CD14-positive monocyte (primary cell): ENCODE measurements at regions not wholly inside any gene's neighbourhood (a gene's known extent, or its start where the extent isn't known, plus 50 kb on each side); places are given as distances from the start of the nearest gene placed in this dataset.

Source experiments
- DNase-seq, 3 donors: peaks; one replicate each; pipeline ENCODE4 v3.0.0-alpha.2; 2011 to 2022
- H2AFZ ChIP-seq: 2 replicates; pipeline ENCODE4 v1.6.0; 2012; ENCODE audit warnings: mild to moderate bottlenecking, low read depth, low read length, inconsistent platforms; ENCODE audit not compliant: insufficient read depth, poor library complexity, severe bottlenecking
- H3K27ac ChIP-seq, 2 donors: 1 replicate in 1 of 2; 2 replicates in 1 of 2; pipeline ENCODE4 v1.5.1; 2012 to 2013; ENCODE audit warnings: low read length in 2 of 2, control low read depth in 1 of 2, inconsistent platforms in 1 of 2, low read depth in 1 of 2, mild to moderate bottlenecking in 1 of 2
- H3K27me3 ChIP-seq, 2 donors: one replicate each; pipeline versions ENCODE4 v1.6.0 to v1.6.1; 2011 to 2013; ENCODE audit warnings: low read length in 2 of 2; ENCODE audit not compliant: control insufficient read depth in 2 of 2, insufficient read depth in 2 of 2
- H3K36me3 ChIP-seq, 2 donors: replicated peaks in 1 of 2; 1 replicate in 1 of 2; 2 replicates in 1 of 2; pipeline versions ENCODE4 v1.5.1 to v1.6.1; 2012 to 2013; ENCODE audit warnings: low read length in 2 of 2, control low read depth in 1 of 2, inconsistent platforms in 1 of 2, mild to moderate bottlenecking in 1 of 2; ENCODE audit not compliant: insufficient read depth in 2 of 2, control insufficient read depth in 1 of 2
- H3K4me1 ChIP-seq, 2 donors: 1 replicate in 1 of 2; 2 replicates in 1 of 2; pipeline versions ENCODE4 v1.5.1 to v1.6.1; 2012 to 2013; ENCODE audit warnings: low read length in 2 of 2, control low read depth in 1 of 2, inconsistent platforms in 1 of 2, mild to moderate bottlenecking in 1 of 2, moderate library complexity in 1 of 2; ENCODE audit not compliant: insufficient read depth in 2 of 2, control insufficient read depth in 1 of 2
- H3K4me2 ChIP-seq: replicated peaks from 2 replicates; pipeline ENCODE3; 2012; ENCODE audit warnings: low read length, moderate library complexity, mild to moderate bottlenecking; ENCODE audit not compliant: poor library complexity, severe bottlenecking; ENCODE audit errors: extremely low read depth
- H3K4me3 ChIP-seq, 3 experiments: fragments of 200-600 bp in 1 of 3; sonication (generic) in 1 of 3; replicated peaks in 1 of 3; 1 replicate in 2 of 3; 2 replicates in 1 of 3; pipeline ENCODE4 v1.5.1; 2011 to 2013; ENCODE audit warnings: low read length in 3 of 3, mild to moderate bottlenecking in 3 of 3, control low read depth in 2 of 3, low read depth in 2 of 3, inconsistent platforms in 1 of 3, moderate library complexity in 1 of 3
- H3K79me2 ChIP-seq: 2 replicates; pipeline ENCODE4 v1.6.0; 2012; ENCODE audit warnings: mild to moderate bottlenecking, control low read depth, inconsistent platforms, low read length, moderate library complexity; ENCODE audit not compliant: insufficient read depth
- H3K9ac ChIP-seq: 2 replicates; pipeline ENCODE4 v1.6.0; 2017; ENCODE audit warnings: low read length, mild to moderate bottlenecking; ENCODE audit not compliant: insufficient read depth, poor library complexity, severe bottlenecking
- H3K9me3 ChIP-seq, 2 donors: replicated peaks in 1 of 2; 1 replicate in 1 of 2; 2 replicates in 1 of 2; pipeline versions ENCODE4 v1.5.1 to v1.6.1; 2012 to 2013; ENCODE audit warnings: low read length in 2 of 2, control low read depth in 1 of 2; ENCODE audit not compliant: control insufficient read depth in 1 of 2, insufficient read depth in 1 of 2
- H4K20me1 ChIP-seq: 2 replicates; pipeline ENCODE4 v1.6.0; 2012; ENCODE audit warnings: mild to moderate bottlenecking, low read length, control low read depth, moderate library complexity; ENCODE audit not compliant: insufficient read depth
- H3K27ac Mint-ChIP-seq, 7 donors: one replicate each; pipeline ENCODE4 v1.8.0; 2020; ENCODE audit warnings: mild to moderate bottlenecking in 7 of 7, mixed read lengths in 7 of 7, moderate library complexity in 6 of 7, inconsistent platforms in 2 of 7
- H3K27me3 Mint-ChIP-seq, 3 donors: one replicate each; pipeline ENCODE4 v1.8.0; 2021 to 2022; ENCODE audit warnings: low read depth in 3 of 3, mild to moderate bottlenecking in 3 of 3, mixed read lengths in 3 of 3, moderate library complexity in 3 of 3, inconsistent platforms in 1 of 3
- H3K36me3 Mint-ChIP-seq, 2 donors: one replicate each; pipeline ENCODE4 v1.8.0; 2020; ENCODE audit warnings: mixed read lengths in 2 of 2, inconsistent platforms in 1 of 2, mild to moderate bottlenecking in 1 of 2
- H3K4me1 Mint-ChIP-seq: one replicate; pipeline ENCODE4 v1.8.0; 2020; ENCODE audit warnings: mild to moderate bottlenecking, mixed read lengths
- H3K4me3 Mint-ChIP-seq, 2 donors: one replicate each; pipeline ENCODE4 v1.8.0; 2020; ENCODE audit warnings: mild to moderate bottlenecking in 2 of 2, mixed read lengths in 2 of 2, moderate library complexity in 1 of 2
- H3K9me3 Mint-ChIP-seq, 7 donors: one replicate each; pipeline ENCODE4 v1.8.0; 2020 to 2022; ENCODE audit warnings: mixed read lengths in 7 of 7, mild to moderate bottlenecking in 6 of 7, moderate library complexity in 6 of 7, inconsistent platforms in 2 of 7
- WGBS: methylation state at CpG from one replicate; pipeline ENCODE4 v1.1.5; 2013; ENCODE audit warnings: missing lambda C conversion rate; ENCODE audit not compliant: insufficient coverage; 5-methylcytosine and 5-hydroxymethylcytosine counted together
- intact Hi-C, 2 donors: fragments of 100-400 bp; cut with micrococcal nuclease; formaldehyde crosslinking; loops; one replicate each; pipeline versions ENCODE4 v1.15.0 to v1.15.1; 2023
- TF ChIP-seq, protein P1 (sequence below): fragments of 200-600 bp; IDR thresholded peaks from one replicate; pipeline ENCODE4 v1.8.0; 2022; ENCODE audit warnings: antibody characterized with exemption, mild to moderate bottlenecking

- H2AFZ ChIP-seq, result no peak overlapping the region
- H3K9ac ChIP-seq, result no peak overlapping the region
- no peaks in the 10 kb centered on the region for H3K79me2 ChIP-seq
- H3K9me3 Mint-ChIP-seq, result peaks cover 0 to 7% (median 2%) of the 10 kb centered on the region in 7 donors
- H3K4me3 ChIP-seq, result no peak overlapping the region
- H3K27ac Mint-ChIP-seq, result no peak overlapping the region
- no peaks in the 10 kb centered on the region for H4K20me1 ChIP-seq
- no peak overlapping the region for H3K27ac ChIP-seq
- H3K4me1 ChIP-seq, result no peaks in the 10 kb centered on the region
- no peaks in the 10 kb centered on the region for H3K36me3 ChIP-seq
- H3K27me3 Mint-ChIP-seq, result peaks cover 0 to 1% (median 0%) of the 10 kb centered on the region in 3 donors
- no peaks in the 10 kb centered on the region for H3K36me3 Mint-ChIP-seq
- H3K4me1 Mint-ChIP-seq, result no peaks in the 10 kb centered on the region
- H3K9me3 ChIP-seq, result peaks cover 0 to 8% of the 10 kb centered on the region in 2 donors
- no peaks in the 10 kb centered on the region for H3K27me3 ChIP-seq
- TF ChIP-seq, protein P1, sequence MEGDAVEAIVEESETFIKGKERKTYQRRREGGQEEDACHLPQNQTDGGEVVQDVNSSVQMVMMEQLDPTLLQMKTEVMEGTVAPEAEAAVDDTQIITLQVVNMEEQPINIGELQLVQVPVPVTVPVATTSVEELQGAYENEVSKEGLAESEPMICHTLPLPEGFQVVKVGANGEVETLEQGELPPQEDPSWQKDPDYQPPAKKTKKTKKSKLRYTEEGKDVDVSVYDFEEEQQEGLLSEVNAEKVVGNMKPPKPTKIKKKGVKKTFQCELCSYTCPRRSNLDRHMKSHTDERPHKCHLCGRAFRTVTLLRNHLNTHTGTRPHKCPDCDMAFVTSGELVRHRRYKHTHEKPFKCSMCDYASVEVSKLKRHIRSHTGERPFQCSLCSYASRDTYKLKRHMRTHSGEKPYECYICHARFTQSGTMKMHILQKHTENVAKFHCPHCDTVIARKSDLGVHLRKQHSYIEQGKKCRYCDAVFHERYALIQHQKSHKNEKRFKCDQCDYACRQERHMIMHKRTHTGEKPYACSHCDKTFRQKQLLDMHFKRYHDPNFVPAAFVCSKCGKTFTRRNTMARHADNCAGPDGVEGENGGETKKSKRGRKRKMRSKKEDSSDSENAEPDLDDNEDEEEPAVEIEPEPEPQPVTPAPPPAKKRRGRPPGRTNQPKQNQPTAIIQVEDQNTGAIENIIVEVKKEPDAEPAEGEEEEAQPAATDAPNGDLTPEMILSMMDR, result no peak
- no CpG with 5 or more reads among the region's 3 CpGs for WGBS
- H3K4me3 Mint-ChIP-seq, result no peak overlapping the region
- intact Hi-C loops, result no loop called here
- no peak overlapping the region for H3K4me2 ChIP-seq
- no peak for DNase-seq
Observed at GRCh38 chr5:106116682-106117081, 1554.1 kb downstream of the EFNA5 start.

- Histone ChIP-seq H3K79me2 (no peaks in the 10 kb centered on the region), H3K9ac (no peak overlapping the region), H3K4me1 (no peaks in the 10 kb centered on the region), H3K36me3 (no peaks in the 10 kb centered on the region), H2AFZ (no peak overlapping the region), H3K9me3 (peaks cover 0 to 8% of the 10 kb centered on the region in 2 donors), H3K27me3 (no peaks in the 10 kb centered on the region), H3K27ac (no peak overlapping the region), H3K4me3 (no peak overlapping the region), H4K20me1 (no peaks in the 10 kb centered on the region), H3K4me2 (no peak overlapping the region)
- intact Hi-C loops, result no loop called here
- TF ChIP-seq, protein P1, result no peak
- Mint-ChIP-seq H3K4me3 (no peak overlapping the region), H3K36me3 (no peaks in the 10 kb centered on the region), H3K27ac (no peak overlapping the region), H3K9me3 (peaks cover 0 to 7% (median 2%) of the 10 kb centered on the region in 7 donors), H3K4me1 (no peaks in the 10 kb centered on the region), H3K27me3 (no peaks in the 10 kb centered on the region)
- WGBS, result 100% methylated on average over 1 of the region's 1 CpG
- DNase-seq, result no peak
Observed at GRCh38 chr5:106113922-106114321, 1556.8 kb downstream of the EFNA5 start.
